H1 (cell line): ENCODE measurements at regions not wholly inside any gene's neighbourhood (a gene's known extent, or its start where the extent isn't known, plus 50 kb on each side); places are given as distances from the start of the nearest gene placed in this dataset.

Source experiments
- CHD2 ChIP-seq: IDR thresholded peaks from 2 replicates; pipeline ENCODE4 v1.6.1; 2012; ENCODE audit warnings: low read length, improper control_type of control experiment
- CTCF ChIP-seq, 3 experiments: IDR thresholded peaks; 1 replicate in 2 of 3; 2 replicates in 1 of 3; pipeline versions ENCODE4 v1.5.1 to v1.6.1; 2011; ENCODE audit warnings: low read length in 3 of 3, mild to moderate bottlenecking in 3 of 3, inconsistent platforms in 2 of 3, low read depth in 1 of 3, moderate library complexity in 1 of 3; ENCODE audit not compliant: insufficient read depth in 1 of 3; ENCODE audit errors: control extremely low read depth in 1 of 3
- EZH2 ChIP-seq: fragments of 200-600 bp; sonication (generic); IDR thresholded peaks from 2 replicates; pipeline ENCODE4 v1.7.1; 2012; ENCODE audit warnings: low read depth, mild to moderate bottlenecking, moderate library complexity, low read length, inconsistent platforms; ENCODE audit not compliant: severe bottlenecking
- HDAC2 ChIP-seq, 2 experiments: fragments of 300-600 bp in 1 of 2; sonication (generic) in 1 of 2; IDR thresholded peaks; 2 replicates each; pipeline ENCODE4 v1.6.1; 2011 to 2012; ENCODE audit warnings: low read depth in 2 of 2, low read length in 2 of 2, mild to moderate bottlenecking in 2 of 2, moderate library complexity in 2 of 2, borderline replicate concordance in 1 of 2, inconsistent platforms in 1 of 2
- POLR2A ChIP-seq, 2 experiments: IDR thresholded peaks; 1 replicate in 1 of 2; 2 replicates in 1 of 2; pipeline ENCODE4 v1.6.1; 2011; ENCODE audit warnings: low read depth in 2 of 2, low read length in 2 of 2, mild to moderate bottlenecking in 2 of 2; ENCODE audit errors: control extremely low read depth in 1 of 2
- POLR2AphosphoS5 ChIP-seq: IDR thresholded peaks from 2 replicates; pipeline ENCODE4 v1.6.1; 2011; ENCODE audit warnings: low read depth, low read length

GRCh38 chr6:139519571-139520031, 145.2 kb upstream of the CITED2 start:
- TF ChIP-seq POLR2AphosphoS5: no peak
- no peak for TF ChIP-seq CTCF (IDR thresholded peaks at IDR 0.05; ENCODE audit: control extremely low read depth in 1 of 3, insufficient read depth in 1 of 3, low read depth in 1 of 3, low read length in 3 of 3)
- no peak for TF ChIP-seq POLR2A (IDR thresholded peaks at IDR 0.05; ENCODE audit: control extremely low read depth in 1 of 2, low read depth in 2 of 2, low read length in 2 of 2)
- TF ChIP-seq EZH2: no peak
- no peak for TF ChIP-seq CHD2
- no peak for TF ChIP-seq HDAC2 (IDR thresholded peaks at IDR 0.05; ENCODE audit: borderline replicate concordance in 1 of 2, low read depth in 2 of 2, low read length in 2 of 2)
